Stomach (tissue), 8 donors: ENCODE measurements at regions not wholly inside any gene's neighbourhood (a gene's known extent, or its start where the extent isn't known, plus 50 kb on each side); places are given as distances from the start of the nearest gene placed in this dataset.

Experiments used
- DNase-seq, 2 donors: peaks; one replicate each; pipeline versions ENCODE4 v3.0.0 to v3.0.0-alpha.2; 2013 to 2019
- H3K27ac ChIP-seq, 5 donors: fragments of 200-600 bp in 4 of 5; sonication (generic) in 4 of 5; one replicate each; pipeline ENCODE4 v1.5.1; 2013 to 2019; ENCODE audit warnings: mild to moderate bottlenecking in 1 of 5, moderate library complexity in 1 of 5
- H3K27me3 ChIP-seq, 3 donors: fragments of 200-600 bp; sonication (generic); one replicate each; pipeline ENCODE4 v1.5.1; 2017 to 2019; ENCODE audit warnings: mixed run types in 1 of 3
- H3K36me3 ChIP-seq, 4 donors: fragments of 200-600 bp; sonication (generic); 1 replicate in 3 of 4; 2 replicates in 1 of 4; pipeline ENCODE4 v1.5.1; 2016 to 2019
- H3K4me1 ChIP-seq, 4 donors: fragments of 200-600 bp; sonication (generic); one replicate each; pipeline ENCODE4 v1.5.1; 2016 to 2019
- H3K4me3 ChIP-seq, 4 donors: fragments of 200-600 bp; sonication (generic) in 3 of 4; one replicate each; pipeline ENCODE4 v1.5.1; 2016 to 2019; ENCODE audit warnings: mild to moderate bottlenecking in 1 of 4
- H3K9me3 ChIP-seq, 4 donors: fragments of 200-600 bp; sonication (generic); one replicate each; pipeline ENCODE4 v1.5.1; 2016 to 2019
- CTCF ChIP-seq, 7 experiments: fragments of 450-650 bp in 4 of 7; fragments of 200-600 bp in 3 of 7; sonication (generic) in 3 of 7; IDR thresholded peaks; one replicate each; pipeline ENCODE4 v1.5.1; 2016 to 2019; ENCODE audit warnings: antibody characterized with exemption in 7 of 7, control low read depth in 2 of 7, mild to moderate bottlenecking in 1 of 7
- EP300 ChIP-seq: sonication (generic); formaldehyde crosslinking; IDR thresholded peaks from one replicate; pipeline ENCODE4 v1.6.1; 2017; ENCODE audit warnings: antibody characterized with exemption
- POLR2A ChIP-seq, 4 donors: fragments of 450-650 bp; IDR thresholded peaks; one replicate each; pipeline ENCODE4 v1.6.1; 2016; ENCODE audit warnings: antibody characterized with exemption in 4 of 4, control low read depth in 2 of 4, mild to moderate bottlenecking in 1 of 4, moderate library complexity in 1 of 4
- POLR2AphosphoS5 ChIP-seq, 3 donors: sonication (generic); formaldehyde crosslinking; IDR thresholded peaks; one replicate each; pipeline ENCODE4 v1.6.1; 2016; ENCODE audit warnings: antibody characterized with exemption in 3 of 3
- WGBS, 5 donors: extraction: QIAGEN DNeasy Blood & Tissue Kit in 3 of 5; methylation state at CpG; one replicate each; pipeline versions ENCODE4 v1.1.5 to v1.1.7; 2013 to 2018; 5-methylcytosine and 5-hydroxymethylcytosine counted together
- intact Hi-C: fragments of 100-400 bp; cut with DNase I; formaldehyde crosslinking; loops from one replicate; pipeline ENCODE4 v1.15.1; 2023; ENCODE audit warnings: low total_unique reads
- donor health status: healthy with polysubstance abuse.
- donor health status: Bipolar disorder and iron deficiency.
- donor health status: healthy.

DNA sequence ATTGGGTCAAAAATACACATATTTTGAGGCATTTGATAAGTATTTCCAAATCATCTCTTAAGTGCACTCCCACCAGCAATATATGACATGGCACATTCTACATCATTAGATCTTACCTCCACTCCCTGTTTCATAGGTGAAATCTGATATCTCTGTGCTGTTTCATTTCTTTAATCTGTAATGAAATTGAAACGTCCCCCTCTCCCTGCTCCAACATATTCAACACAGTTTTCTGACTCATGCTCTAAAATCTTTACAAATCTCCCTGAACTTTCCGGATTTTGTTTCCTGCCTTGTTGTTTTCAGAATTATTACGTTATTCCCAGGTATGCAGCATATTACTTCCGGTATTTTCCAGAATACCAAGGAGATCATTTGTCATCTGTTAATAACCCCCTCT, 66.1 kb upstream of the AKT3 start:
- no peaks in the 10 kb centered on the region for H3K36me3 ChIP-seq
- no peaks in the 10 kb centered on the region for H3K9me3 ChIP-seq
- H3K4me3 ChIP-seq: no peak overlapping the region
- 51 to 69% (median 60%) methylated on average over 4 of the region's 4 CpGs for WGBS, 5 donors
- no peak for DNase-seq
- H3K27me3 ChIP-seq: peaks cover 0 to 45% (median 14%) of the 10 kb centered on the region in 3 donors
- TF ChIP-seq POLR2AphosphoS5 (IDR thresholded peaks at IDR 0.05) (no peak), POLR2A (IDR thresholded peaks at IDR 0.05) (no peak), EP300 (no peak), CTCF (IDR thresholded peaks at IDR 0.05) (no peak)
- no peak overlapping the region for H3K27ac ChIP-seq
- intact Hi-C loops: no loop called here
- H3K4me1 ChIP-seq: peaks cover 8 to 22% (median 17%) of the 10 kb centered on the region in 4 donors

- Histone ChIP-seq H3K36me3 (no peaks in the 10 kb centered on the region), H3K4me1 (peaks cover 7 to 11% (median 9%) of the 10 kb centered on the region in 4 donors), H3K27me3 (peaks cover 0 to 31% (median 11%) of the 10 kb centered on the region in 3 donors), H3K27ac (no peak overlapping the region), H3K4me3 (no peak overlapping the region), H3K9me3 (no peaks in the 10 kb centered on the region)
- intact Hi-C loops: no loop called here
- TF ChIP-seq POLR2AphosphoS5 (IDR thresholded peaks at IDR 0.05) (no peak), EP300 (no peak), POLR2A (IDR thresholded peaks at IDR 0.05) (no peak), CTCF (IDR thresholded peaks at IDR 0.05) (no peak)
- 75 to 90% (median 83%) methylated on average over 2 of the region's 2 CpGs for WGBS, 5 donors
- DNase-seq: no peak
These were observed 62.3 kb upstream of the AKT3 start for GRCh38 chr1:243912347-243912746.

DNA sequence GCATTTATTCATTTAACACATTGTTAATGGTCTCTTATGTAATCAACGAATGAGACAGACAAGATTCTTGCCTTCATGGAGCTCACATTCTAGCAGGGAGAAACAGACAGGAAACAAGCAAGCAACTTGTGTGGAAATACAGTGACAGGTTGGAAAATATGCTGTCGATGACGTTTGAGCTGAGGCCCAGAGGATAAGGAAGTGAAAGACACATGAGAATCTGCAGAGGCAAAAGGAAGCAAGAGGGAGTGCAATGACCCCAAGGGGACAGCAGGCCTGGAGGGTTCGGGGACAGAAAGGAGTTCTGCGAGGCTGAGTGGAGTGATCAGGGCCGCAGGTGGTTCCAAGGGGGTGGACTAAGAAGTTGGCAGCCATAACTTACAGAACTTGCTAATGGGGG, 60.6 kb upstream of the AKT3 start:
- intact Hi-C loops: no loop called here
- WGBS, 5 donors: 73 to 80% (median 77%) methylated on average over 6 of the region's 6 CpGs
- no peaks in the 10 kb centered on the region for H3K4me1 ChIP-seq

GRCh38 chr1:243903895-243904294, 53.9 kb upstream of the AKT3 start:
- WGBS, 5 donors: 85 to 90% (median 89%) methylated on average over 4 of the region's 4 CpGs
- Histone ChIP-seq H3K27ac (no peak overlapping the region), H3K4me3 (no peak overlapping the region), H3K27me3 (no peaks in the 10 kb centered on the region), H3K9me3 (no peaks in the 10 kb centered on the region), H3K4me1 (no peaks in the 10 kb centered on the region), H3K36me3 (no peaks in the 10 kb centered on the region)
- no peak for TF ChIP-seq POLR2A (IDR thresholded peaks at IDR 0.05)
- TF ChIP-seq POLR2AphosphoS5 (IDR thresholded peaks at IDR 0.05): no peak
- no peak for TF ChIP-seq EP300
- TF ChIP-seq CTCF (IDR thresholded peaks at IDR 0.05): no peak
- DNase-seq: peak in 1 of 2 donors; percentile 48
- intact Hi-C loops: no loop called here

More for the DNA sequence above, 60.6 kb upstream of the AKT3 start:
- Histone ChIP-seq H3K9me3 (no peaks in the 10 kb centered on the region), H3K4me3 (no peak overlapping the region), H3K27me3 (peaks cover 0 to 14% (median 0%) of the 10 kb centered on the region in 3 donors), H3K27ac (no peak overlapping the region), H3K36me3 (no peaks in the 10 kb centered on the region)
- DNase-seq: peak in 1 of 2 donors; percentile 17
- TF ChIP-seq EP300 (no peak), POLR2AphosphoS5 (IDR thresholded peaks at IDR 0.05) (no peak), CTCF (IDR thresholded peaks at IDR 0.05) (no peak)
